Activated CD4-positive, alpha-beta T cell treated with anti-CD3 and anti-CD28 coated beads, Interleukin-2, amount 10 ng/mL, durations not matched to agents 24 days and 14 days (primary cell): ENCODE measurements at regions not wholly inside any gene's neighbourhood (a gene's known extent, or its start where the extent isn't known, plus 50 kb on each side); places are given as distances from the start of the nearest gene placed in this dataset.

Experiments
- DNase-seq: peaks from one replicate; pipeline ENCODE4 v3.0.0; 2022
- H3K27ac Mint-ChIP-seq: one replicate; pipeline ENCODE4 v1.8.0; 2022; ENCODE audit warnings: mild to moderate bottlenecking, mixed read lengths
- H3K27me3 Mint-ChIP-seq: one replicate; pipeline ENCODE4 v1.8.0; 2022; ENCODE audit warnings: mixed read lengths
- H3K36me3 Mint-ChIP-seq: one replicate; pipeline ENCODE4 v1.8.0; 2022; ENCODE audit warnings: low read depth, mild to moderate bottlenecking, mixed read lengths
- H3K4me1 Mint-ChIP-seq: one replicate; pipeline ENCODE4 v1.8.0; 2021; ENCODE audit warnings: mixed read lengths
- H3K4me3 Mint-ChIP-seq: one replicate; pipeline ENCODE4 v1.8.0; 2022; ENCODE audit warnings: mild to moderate bottlenecking, moderate library complexity, mixed read lengths
- H3K9me3 Mint-ChIP-seq: one replicate; pipeline ENCODE4 v1.8.0; 2021; ENCODE audit warnings: mixed read lengths
- intact Hi-C: fragments of 100-400 bp; cut with micrococcal nuclease; formaldehyde crosslinking; loops from one replicate; pipeline ENCODE4 v1.15.1; 2023

- no peaks in the 10 kb centered on the region for H3K4me1 Mint-ChIP-seq
- H3K36me3 Mint-ChIP-seq: no peaks in the 10 kb centered on the region
- DNase-seq: no peak
- intact Hi-C loops: no loop called here
- H3K27me3 Mint-ChIP-seq: no peaks in the 10 kb centered on the region
- no peaks in the 10 kb centered on the region for H3K9me3 Mint-ChIP-seq
- no peak overlapping the region for H3K4me3 Mint-ChIP-seq
- H3K27ac Mint-ChIP-seq: no peak overlapping the region
These were observed 270.7 kb upstream of the HDAC4 start for GRCh38 chr2:239671471-239671870.

GRCh38 chr2:239670463-239671120 lies 269.8 kb upstream of the HDAC4 start:
- Mint-ChIP-seq H3K4me3 (no peak overlapping the region), H3K4me1 (no peaks in the 10 kb centered on the region), H3K9me3 (no peaks in the 10 kb centered on the region), H3K27me3 (no peaks in the 10 kb centered on the region), H3K27ac (no peak overlapping the region), H3K36me3 (no peaks in the 10 kb centered on the region)
- intact Hi-C loops: no loop called here
- DNase-seq: no peak

- Mint-ChIP-seq H3K27me3 (no peaks in the 10 kb centered on the region), H3K4me1 (no peaks in the 10 kb centered on the region), H3K36me3 (no peaks in the 10 kb centered on the region), H3K27ac (no peak overlapping the region), H3K9me3 (no peaks in the 10 kb centered on the region), H3K4me3 (no peak overlapping the region)
- DNase-seq: no peak
- intact Hi-C loops: no loop called here
These were observed 269.2 kb upstream of the HDAC4 start for GRCh38 chr2:239669899-239670460.

DNA sequence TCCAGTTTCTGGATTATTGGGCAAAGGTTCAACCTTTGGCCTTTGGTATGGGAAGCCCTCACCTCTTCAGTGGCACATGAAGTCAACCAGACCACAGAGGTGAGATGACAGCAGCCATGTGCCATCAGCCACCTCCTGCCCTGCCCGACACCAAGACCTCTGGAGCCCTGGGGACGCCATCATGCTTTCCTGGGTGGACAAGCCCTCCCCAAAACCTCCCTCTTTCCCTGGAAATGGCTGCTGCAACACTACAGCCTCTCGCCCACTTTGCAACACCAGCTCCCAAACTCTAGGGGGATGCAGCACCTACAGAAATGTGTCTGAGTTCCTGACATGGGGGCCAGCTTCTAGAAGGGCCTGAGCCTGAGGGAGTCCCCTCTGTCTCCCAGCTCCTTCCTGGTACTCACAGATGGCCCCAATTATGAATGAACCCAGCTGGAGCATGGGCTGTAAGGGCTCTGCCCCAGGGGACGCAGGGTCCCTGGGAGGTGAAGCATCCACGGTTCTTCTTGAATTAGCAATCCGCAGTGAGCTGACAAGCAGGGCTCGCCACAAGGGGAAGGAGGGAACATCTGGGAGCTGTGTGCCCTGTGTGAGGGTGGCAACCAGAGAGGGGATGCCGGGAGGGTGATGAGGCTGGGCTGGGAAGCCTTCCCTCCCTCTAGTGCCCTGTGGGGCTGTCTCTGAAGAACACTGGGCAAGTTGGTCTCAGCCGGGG lies 268.5 kb upstream of the HDAC4 start:
- Mint-ChIP-seq H3K9me3 (no peaks in the 10 kb centered on the region), H3K27me3 (no peaks in the 10 kb centered on the region), H3K36me3 (no peaks in the 10 kb centered on the region), H3K4me3 (no peak overlapping the region), H3K27ac (no peak overlapping the region), H3K4me1 (no peaks in the 10 kb centered on the region)
- intact Hi-C loops: no loop called here
- DNase-seq: no peak

DNA sequence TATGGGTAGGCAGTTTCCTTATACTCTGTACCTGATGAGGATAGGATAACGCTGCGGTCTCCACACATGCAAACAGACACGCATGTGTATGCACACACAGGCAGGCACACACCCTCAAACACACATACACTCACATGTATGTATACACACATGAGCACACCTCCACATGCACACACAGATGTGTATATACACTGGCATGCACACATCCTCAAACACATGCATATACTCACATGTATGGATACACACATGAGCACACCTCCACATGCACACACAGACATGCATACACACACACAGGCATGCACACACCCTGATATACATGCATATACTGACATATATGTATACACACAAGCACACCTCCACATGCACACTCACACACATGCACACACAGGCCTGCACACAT lies 267.8 kb upstream of the HDAC4 start:
- Mint-ChIP-seq H3K36me3 (no peaks in the 10 kb centered on the region), H3K4me1 (no peaks in the 10 kb centered on the region), H3K9me3 (no peaks in the 10 kb centered on the region), H3K27me3 (no peaks in the 10 kb centered on the region), H3K4me3 (no peak overlapping the region), H3K27ac (no peak overlapping the region)
- DNase-seq: no peak
- intact Hi-C loops: no loop called here

GRCh38 chr2:239668042-239668441 lies 267.2 kb upstream of the HDAC4 start:
- Mint-ChIP-seq H3K4me1 (no peaks in the 10 kb centered on the region), H3K36me3 (no peaks in the 10 kb centered on the region), H3K9me3 (no peaks in the 10 kb centered on the region), H3K27ac (no peak overlapping the region), H3K27me3 (no peaks in the 10 kb centered on the region), H3K4me3 (no peak overlapping the region)
- no peak for DNase-seq
- intact Hi-C loops: no loop called here

DNA sequence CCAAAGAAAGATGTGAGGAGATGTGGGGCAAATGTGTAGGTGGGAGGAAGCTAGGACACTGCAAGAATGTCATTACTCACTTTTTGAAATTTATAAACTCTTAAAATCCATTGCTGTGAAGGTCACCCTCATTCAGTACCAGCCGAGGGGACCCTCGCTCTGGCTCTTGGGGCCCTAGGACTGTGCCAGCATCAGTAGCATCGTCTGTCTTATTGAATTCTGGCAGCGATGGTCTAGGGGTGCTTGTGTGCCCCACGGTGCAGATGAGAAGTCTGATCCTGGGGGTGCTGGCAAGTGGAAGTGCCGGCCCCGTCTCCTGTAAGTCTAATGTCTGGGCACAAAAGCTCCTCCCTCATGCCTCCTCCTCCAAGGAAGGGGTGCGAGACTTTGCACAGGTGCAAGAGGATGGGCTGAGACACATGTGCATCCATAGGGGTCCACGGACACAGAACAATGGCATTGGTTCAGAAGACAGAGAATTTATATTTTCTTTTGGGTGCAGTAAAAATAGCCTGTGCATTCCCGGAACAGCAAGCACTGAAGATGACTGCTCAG lies 266.7 kb upstream of the HDAC4 start:
- Mint-ChIP-seq H3K36me3 (no peaks in the 10 kb centered on the region), H3K4me1 (no peaks in the 10 kb centered on the region), H3K27ac (no peak overlapping the region), H3K4me3 (no peak overlapping the region), H3K9me3 (no peaks in the 10 kb centered on the region), H3K27me3 (no peaks in the 10 kb centered on the region)
- no peak for DNase-seq
- intact Hi-C loops: no loop called here

DNA sequence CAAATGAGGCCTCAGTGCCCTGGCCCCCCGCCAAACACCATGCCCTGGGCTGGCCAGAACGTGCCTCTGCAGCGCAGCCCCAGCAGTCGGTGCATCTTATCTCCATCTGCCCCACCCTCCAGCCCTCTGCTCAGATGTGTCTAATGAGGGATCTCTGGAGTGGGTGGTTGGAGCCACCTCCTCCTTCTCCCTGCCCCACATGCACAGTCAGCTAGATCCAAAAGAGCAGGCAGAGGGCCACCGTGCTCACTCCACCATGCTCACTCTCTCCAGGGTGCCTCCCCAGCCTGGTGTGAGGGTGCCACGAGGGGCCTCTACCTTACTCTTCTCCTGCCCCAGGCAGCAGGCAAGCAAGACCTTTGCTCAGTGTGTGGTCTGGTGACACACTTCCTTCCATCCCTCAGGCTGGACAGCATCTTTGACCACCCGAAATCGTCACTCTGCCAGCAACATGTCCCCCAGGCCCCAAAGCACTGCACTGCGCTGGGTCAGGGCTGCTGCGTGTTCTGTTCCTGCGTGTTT lies 266.1 kb upstream of the HDAC4 start:
- Mint-ChIP-seq H3K4me1 (no peaks in the 10 kb centered on the region), H3K4me3 (no peak overlapping the region), H3K27me3 (no peaks in the 10 kb centered on the region), H3K9me3 (no peaks in the 10 kb centered on the region), H3K27ac (no peak overlapping the region), H3K36me3 (no peaks in the 10 kb centered on the region)
- intact Hi-C loops: no loop called here
- no peak for DNase-seq

DNA sequence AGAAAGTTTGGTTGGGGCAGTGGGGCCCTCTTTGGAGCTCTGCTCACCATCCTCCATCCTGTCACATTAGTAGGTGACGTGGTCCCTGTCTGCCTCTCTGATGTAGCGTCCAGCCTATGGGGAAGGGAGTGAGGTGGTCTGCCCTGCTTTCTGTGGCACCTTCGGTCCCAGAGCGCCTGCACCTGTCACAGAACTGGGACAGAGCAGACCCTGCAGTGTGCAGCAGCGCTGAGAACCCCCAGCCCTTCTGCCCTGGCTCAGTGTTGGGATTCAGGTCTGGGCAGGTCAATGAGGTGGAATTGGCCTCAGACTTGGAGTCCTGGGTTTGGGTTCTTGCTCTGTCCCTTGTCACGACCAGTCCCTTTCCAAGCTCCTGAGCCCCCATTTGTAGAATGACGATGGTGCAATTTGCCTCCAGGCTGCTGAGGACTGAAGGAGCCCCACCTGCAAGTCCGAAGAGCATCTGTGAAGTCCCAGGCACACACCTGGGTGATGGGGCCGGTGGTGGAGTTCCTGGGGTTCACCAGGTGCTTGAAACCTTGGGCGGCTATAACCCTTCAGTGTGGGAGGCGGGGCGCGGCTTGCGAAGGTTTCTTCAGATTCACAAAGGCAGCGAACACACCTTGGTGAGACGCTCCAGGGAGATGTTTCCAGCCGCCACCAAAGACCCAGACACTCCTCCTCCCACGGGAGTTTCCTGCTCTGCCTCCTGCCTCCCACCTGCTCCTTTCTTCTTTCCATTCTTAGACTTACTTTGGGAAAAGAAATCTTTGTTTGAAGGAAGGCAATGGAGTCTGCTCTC lies 265.4 kb upstream of the HDAC4 start:
- intact Hi-C loops: no loop called here
- Mint-ChIP-seq H3K36me3 (no peaks in the 10 kb centered on the region), H3K4me1 (peaks cover 1% of the 10 kb centered on the region), H3K4me3 (no peak overlapping the region), H3K9me3 (no peaks in the 10 kb centered on the region), H3K27me3 (peaks cover 5% of the 10 kb centered on the region), H3K27ac (no peak overlapping the region)
- no peak for DNase-seq

GRCh38 chr2:239664216-239664810 lies 263.5 kb upstream of the HDAC4 start:
- Mint-ChIP-seq H3K36me3 (no peaks in the 10 kb centered on the region), H3K27me3 (peaks cover 9% of the 10 kb centered on the region), H3K9me3 (no peaks in the 10 kb centered on the region), H3K4me3 (no peak overlapping the region), H3K4me1 (peaks cover 1% of the 10 kb centered on the region), H3K27ac (no peak overlapping the region)
- intact Hi-C loops: no loop called here
- DNase-seq: no peak

- no peak overlapping the region for H3K27ac Mint-ChIP-seq
- intact Hi-C loops: no loop called here
- DNase-seq: no peak
- peaks cover 9% of the 10 kb centered on the region for H3K27me3 Mint-ChIP-seq
- H3K36me3 Mint-ChIP-seq: no peaks in the 10 kb centered on the region
- H3K4me3 Mint-ChIP-seq: no peak overlapping the region
- peaks cover 1% of the 10 kb centered on the region for H3K4me1 Mint-ChIP-seq
- H3K9me3 Mint-ChIP-seq: no peaks in the 10 kb centered on the region
These were observed 262.6 kb upstream of the HDAC4 start for GRCh38 chr2:239663364-239663924.

- intact Hi-C loops: no loop called here
- Mint-ChIP-seq H3K36me3 (no peaks in the 10 kb centered on the region), H3K9me3 (no peaks in the 10 kb centered on the region), H3K27me3 (peaks cover 15% of the 10 kb centered on the region), H3K4me1 (peaks cover 1% of the 10 kb centered on the region), H3K27ac (no peak overlapping the region), H3K4me3 (no peak overlapping the region)
- DNase-seq: no peak
These were observed 261.7 kb upstream of the HDAC4 start for GRCh38 chr2:239662413-239663120.
